HG02885 (cell line): ENCODE measurements at regions not wholly inside any gene's neighbourhood (a gene's known extent, or its start where the extent isn't known, plus 50 kb on each side); places are given as distances from the start of the nearest gene placed in this dataset.

ENCODE experiments used
- ATAC-seq: cut with Tn5 transposase; IDR thresholded peaks from one replicate; pipeline ENCODE4 v1.9.1; 2021; ENCODE audit warnings: mild to moderate bottlenecking; ENCODE audit not compliant: unreplicated experiment, poor library complexity

GRCh38 chr9:36762958-36763357 lies 190.3 kb downstream of the MELK start:
- no peak for ATAC-seq

DNA sequence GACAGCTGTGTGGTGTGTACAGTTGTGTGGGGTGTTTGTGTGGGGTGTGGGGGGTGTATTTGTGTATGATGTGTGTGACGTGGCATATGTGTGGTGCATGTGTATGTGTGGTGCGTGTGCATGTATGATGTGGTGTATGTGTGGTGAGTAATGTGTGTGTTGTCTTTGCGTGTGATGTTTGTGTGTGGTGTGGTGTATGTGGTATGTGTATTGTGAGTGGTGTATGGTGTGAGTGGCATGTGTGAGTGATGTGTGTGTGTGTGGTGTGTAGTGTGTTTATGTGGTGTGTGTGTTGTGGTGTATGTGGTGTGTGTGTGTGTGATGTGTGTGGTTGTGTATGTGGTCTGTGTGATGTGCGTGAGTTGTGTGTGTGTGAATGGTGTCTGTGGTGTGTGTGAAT lies 191.1 kb downstream of the MELK start:
- no peak for ATAC-seq

- ATAC-seq = no peak
Measured at GRCh38 chr9:36764364-36765076, 191.8 kb downstream of the MELK start.

DNA sequence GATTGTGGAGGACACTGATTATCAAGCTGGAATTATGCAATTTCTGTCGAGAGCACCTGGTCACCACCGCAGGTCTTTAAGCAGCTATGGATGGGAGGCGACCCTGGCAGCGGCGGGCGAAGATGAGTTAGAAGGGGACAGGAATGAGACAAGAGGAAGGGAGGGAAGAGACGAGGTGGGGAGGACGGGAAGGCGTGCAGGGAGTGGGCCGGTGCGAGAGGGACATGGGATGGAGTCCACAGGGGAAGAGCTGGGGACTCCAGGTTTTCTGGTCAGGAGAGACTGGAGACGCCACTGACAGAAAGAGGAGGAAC lies 192.3 kb downstream of the MELK start:
- no peak for ATAC-seq

GRCh38 chr9:36765468-36766341 lies 193.0 kb downstream of the MELK start:
- peak; percentile 99 for ATAC-seq

DNA sequence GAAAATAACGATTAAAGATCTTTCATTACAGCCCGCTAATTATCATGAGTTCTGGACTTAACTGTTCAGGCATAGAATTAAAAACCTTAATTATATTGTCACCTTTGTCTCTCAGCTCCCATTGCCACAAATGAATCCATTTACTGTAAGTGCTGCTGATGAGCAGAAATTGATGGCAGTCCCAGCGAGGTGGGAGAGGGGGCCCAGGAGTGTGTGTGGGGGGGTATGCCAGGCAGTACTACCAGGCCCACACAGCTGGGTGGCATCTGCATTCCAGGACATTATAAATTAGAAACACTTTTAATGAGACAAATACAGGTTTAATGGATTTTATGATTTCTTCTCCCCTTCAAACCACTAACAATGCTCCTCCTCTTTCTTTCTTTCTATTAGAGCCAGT lies 196.0 kb downstream of the MELK start:
- no peak for ATAC-seq

GRCh38 chr9:36770025-36770424 lies 197.3 kb downstream of the MELK start:
- ATAC-seq = no peak

GRCh38 chr9:36772449-36773403 lies 200.0 kb downstream of the MELK start:
- no peak for ATAC-seq

- no peak for ATAC-seq
Measured at GRCh38 chr9:36778682-36779081, 206.0 kb downstream of the MELK start.

- ATAC-seq = no peak
Measured at GRCh38 chr9:36779582-36779981, 206.9 kb downstream of the MELK start.

DNA sequence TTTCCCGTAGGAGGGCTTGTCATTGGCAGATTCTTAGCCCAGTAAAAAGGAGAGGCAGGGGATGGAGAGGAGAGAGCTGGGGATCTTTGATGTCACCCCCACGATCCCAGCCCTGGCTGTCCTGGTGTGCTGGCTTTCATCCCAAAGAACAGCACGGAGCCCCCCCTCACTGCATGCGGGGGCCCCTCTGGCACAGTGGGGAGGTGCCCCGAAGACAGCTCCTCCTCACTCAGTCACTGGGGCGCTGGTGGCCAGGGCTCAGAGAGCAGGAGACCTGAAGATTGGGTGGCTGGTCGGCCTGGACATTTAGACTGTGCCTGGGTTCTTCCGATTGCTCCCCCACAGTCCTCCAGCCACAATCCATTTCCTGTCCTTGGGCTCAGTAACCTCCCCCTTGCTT lies 207.5 kb downstream of the MELK start:
- ATAC-seq = no peak

DNA sequence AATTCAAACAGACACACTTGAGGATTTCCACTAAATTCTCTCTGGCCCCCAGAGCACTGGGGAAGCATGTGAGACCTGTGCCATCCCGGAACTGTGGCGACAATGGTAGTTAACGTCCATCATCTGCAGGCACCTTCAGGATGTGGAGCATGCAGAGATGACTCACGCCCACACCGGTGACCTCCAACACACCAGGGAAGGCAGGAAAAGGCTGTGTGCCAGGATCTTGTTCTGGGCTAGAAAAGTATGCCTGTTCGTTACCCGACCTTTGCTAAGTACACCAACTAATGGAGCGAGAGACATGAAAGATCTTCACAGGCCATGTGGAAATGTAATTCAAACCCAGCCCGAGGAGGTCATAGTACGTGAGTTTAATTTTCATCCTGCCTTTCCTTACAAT lies 208.8 kb downstream of the MELK start:
- no peak for ATAC-seq
